Peyer's patch (tissue), 4 donors: ENCODE measurements at regions not wholly inside any gene's neighbourhood (a gene's known extent, or its start where the extent isn't known, plus 50 kb on each side); places are given as distances from the start of the nearest gene placed in this dataset.

Source experiments
- POLR2A ChIP-seq, 2 donors: fragments of 450-650 bp; IDR thresholded peaks; one replicate each; pipeline ENCODE4 v1.5.1; 2017; ENCODE audit warnings: antibody characterized with exemption in 2 of 2, mild to moderate bottlenecking in 2 of 2, moderate library complexity in 2 of 2
- TF ChIP-seq, protein P1 (sequence below), 6 experiments: fragments of 450-650 bp in 4 of 6; fragments of 200-600 bp in 2 of 6; sonication (generic) in 1 of 6; IDR thresholded peaks; one replicate each; pipeline ENCODE4 v1.5.1; 2017 to 2019; ENCODE audit warnings: antibody characterized with exemption in 6 of 6, mild to moderate bottlenecking in 3 of 6, moderate library complexity in 1 of 6

DNA sequence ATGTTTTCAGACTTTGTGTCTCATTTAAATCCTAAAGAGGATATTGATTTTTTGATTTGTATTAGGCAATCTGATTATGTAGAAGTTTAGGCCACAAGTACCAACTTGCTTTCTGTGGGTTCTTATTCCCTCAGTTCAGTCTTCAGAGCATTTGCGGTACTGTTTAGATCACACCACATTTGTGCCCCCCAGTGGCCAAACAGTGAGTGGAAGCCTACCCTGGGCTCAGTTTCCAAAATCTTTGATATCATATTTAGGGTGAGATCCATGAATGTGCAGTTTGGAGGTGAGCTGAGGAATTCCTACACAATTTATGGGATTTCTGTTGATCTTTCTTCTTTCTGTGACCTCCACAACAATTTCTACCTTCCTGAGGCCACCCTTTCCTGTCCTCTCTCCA lies 92.3 kb upstream of the FUT9 start:
- TF ChIP-seq, protein P1, sequence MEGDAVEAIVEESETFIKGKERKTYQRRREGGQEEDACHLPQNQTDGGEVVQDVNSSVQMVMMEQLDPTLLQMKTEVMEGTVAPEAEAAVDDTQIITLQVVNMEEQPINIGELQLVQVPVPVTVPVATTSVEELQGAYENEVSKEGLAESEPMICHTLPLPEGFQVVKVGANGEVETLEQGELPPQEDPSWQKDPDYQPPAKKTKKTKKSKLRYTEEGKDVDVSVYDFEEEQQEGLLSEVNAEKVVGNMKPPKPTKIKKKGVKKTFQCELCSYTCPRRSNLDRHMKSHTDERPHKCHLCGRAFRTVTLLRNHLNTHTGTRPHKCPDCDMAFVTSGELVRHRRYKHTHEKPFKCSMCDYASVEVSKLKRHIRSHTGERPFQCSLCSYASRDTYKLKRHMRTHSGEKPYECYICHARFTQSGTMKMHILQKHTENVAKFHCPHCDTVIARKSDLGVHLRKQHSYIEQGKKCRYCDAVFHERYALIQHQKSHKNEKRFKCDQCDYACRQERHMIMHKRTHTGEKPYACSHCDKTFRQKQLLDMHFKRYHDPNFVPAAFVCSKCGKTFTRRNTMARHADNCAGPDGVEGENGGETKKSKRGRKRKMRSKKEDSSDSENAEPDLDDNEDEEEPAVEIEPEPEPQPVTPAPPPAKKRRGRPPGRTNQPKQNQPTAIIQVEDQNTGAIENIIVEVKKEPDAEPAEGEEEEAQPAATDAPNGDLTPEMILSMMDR (IDR thresholded peaks at IDR 0.05): peak in 1 of 6 experiments; percentile 16
- no peak for TF ChIP-seq POLR2A (IDR thresholded peaks at IDR 0.05)
